WTC11 (cell line): ENCODE measurements at regions not wholly inside any gene's neighbourhood (a gene's known extent, or its start where the extent isn't known, plus 50 kb on each side); places are given as distances from the start of the nearest gene placed in this dataset.

Source experiments
- ATAC-seq: fragments of 200-7000 bp; cut with Tn5 transposase; 2 replicates; pipeline ENCODE4 v1.10.0; 2021; ENCODE audit warnings: mild to moderate bottlenecking, moderate library complexity
- CTCF ChIA-PET: fragments of 300-600 bp; sonication (Branson Sonifier 250); formaldehyde crosslinking; loops from one replicate; lab custom pipeline; 2021; ENCODE audit warnings: antibody characterized with exemption; lab: Charles Lee
- POLR2A ChIA-PET: fragments of 350-600 bp; sonication (Branson Sonifier 250); formaldehyde crosslinking; loops from one replicate; lab custom pipeline; 2021; ENCODE audit warnings: antibody characterized with exemption; lab: Charles Lee
- DNase-seq: peaks from one replicate; pipeline ENCODE4 v3.0.0; 2021; ENCODE audit warnings: low spot score
- H3K27ac Mint-ChIP-seq: 2 replicates; pipeline ENCODE4 v1.8.0; 2021; ENCODE audit warnings: mixed read lengths
- H3K27me3 Mint-ChIP-seq: 2 replicates; pipeline ENCODE4 v1.8.0; 2021; ENCODE audit warnings: low read depth, mild to moderate bottlenecking, moderate library complexity, mixed read lengths
- H3K36me3 Mint-ChIP-seq: 2 replicates; pipeline ENCODE4 v1.8.0; 2021; ENCODE audit warnings: mixed read lengths
- H3K4me1 Mint-ChIP-seq: 2 replicates; pipeline ENCODE4 v1.8.0; 2022; ENCODE audit warnings: mixed read lengths
- H3K4me3 Mint-ChIP-seq: 2 replicates; pipeline ENCODE4 v1.8.0; 2021; ENCODE audit warnings: mild to moderate bottlenecking, moderate library complexity, mixed read lengths
- H3K9me3 Mint-ChIP-seq: 2 replicates; pipeline ENCODE4 v1.8.0; 2021; ENCODE audit warnings: mixed read lengths
- ATF2 ChIP-seq: sonication (generic); formaldehyde crosslinking; IDR thresholded peaks from 2 replicates; pipeline ENCODE4 v1.8.1; 2022; ENCODE audit warnings: low read depth, missing genetic modification reagents, borderline replicate concordance
- ATF3 ChIP-seq: sonication (generic); formaldehyde crosslinking; conservative IDR thresholded peaks from 2 replicates; pipeline ENCODE4 v1.8.1; 2022; ENCODE audit warnings: mild to moderate bottlenecking, missing genetic modification reagents
- E2F4 ChIP-seq: sonication (generic); formaldehyde crosslinking; IDR thresholded peaks from 2 replicates; pipeline ENCODE4 v1.8.1; 2022; ENCODE audit warnings: low read depth, mild to moderate bottlenecking, moderate library complexity, missing genetic modification reagents, borderline replicate concordance
- GABPB1 ChIP-seq: sonication (generic); formaldehyde crosslinking; IDR thresholded peaks from 2 replicates; pipeline ENCODE4 v1.8.1; 2023; ENCODE audit warnings: mild to moderate bottlenecking, missing genetic modification reagents
- HMGXB4 ChIP-seq: sonication (generic); formaldehyde crosslinking; IDR thresholded peaks from 2 replicates; pipeline ENCODE4 v1.8.1; 2023; ENCODE audit warnings: mild to moderate bottlenecking, moderate library complexity, missing genetic modification reagents
- IRF2 ChIP-seq: sonication (generic); formaldehyde crosslinking; IDR thresholded peaks from 2 replicates; pipeline ENCODE4 v1.8.0; 2022; ENCODE audit warnings: low read depth, missing genetic modification reagents, borderline replicate concordance
- JAZF1 ChIP-seq: fragments of 250-450 bp; sonication (Bioruptor Pico); IDR thresholded peaks from 2 replicates; pipeline ENCODE4 v1.9.0; 2021; ENCODE audit warnings: moderate library complexity, mild to moderate bottlenecking, inconsistent platforms
- JUN ChIP-seq: sonication (generic); formaldehyde crosslinking; IDR thresholded peaks from 2 replicates; pipeline ENCODE4 v1.8.0; 2023; ENCODE audit warnings: mild to moderate bottlenecking, missing genetic modification reagents
- NR1H2 ChIP-seq: sonication (generic); formaldehyde crosslinking; IDR thresholded peaks from 2 replicates; pipeline ENCODE4 v1.9.0; 2021; ENCODE audit warnings: mild to moderate bottlenecking, moderate library complexity, missing genetic modification reagents
- NR2C2 ChIP-seq: sonication (generic); formaldehyde crosslinking; IDR thresholded peaks from 2 replicates; pipeline ENCODE4 v1.8.0; 2022; ENCODE audit warnings: mild to moderate bottlenecking, missing genetic modification reagents
- TP53 ChIP-seq: sonication (generic); formaldehyde crosslinking; IDR thresholded peaks from 2 replicates; pipeline ENCODE4 v1.8.1; 2023; ENCODE audit warnings: mild to moderate bottlenecking, missing genetic modification reagents
- ZBTB43 ChIP-seq: sonication (generic); formaldehyde crosslinking; IDR thresholded peaks from 2 replicates; pipeline ENCODE4 v1.8.1; 2023; ENCODE audit warnings: mild to moderate bottlenecking, missing genetic modification reagents
- ZNF138 ChIP-seq: sonication (generic); formaldehyde crosslinking; conservative IDR thresholded peaks from 2 replicates; pipeline ENCODE4 v1.8.1; 2022; ENCODE audit warnings: mild to moderate bottlenecking, moderate library complexity, missing genetic modification reagents
- ZNF671 ChIP-seq: fragments of 250-450 bp; sonication (Bioruptor Pico); IDR thresholded peaks from 2 replicates; pipeline ENCODE4 v1.8.0; 2021; ENCODE audit warnings: mild to moderate bottlenecking
- ZSCAN18 ChIP-seq: fragments of 250-450 bp; sonication (Bioruptor Pico); IDR thresholded peaks from 2 replicates; pipeline ENCODE4 v2.1.2; 2022; ENCODE audit warnings: mild to moderate bottlenecking, moderate library complexity
- TF ChIP-seq, protein P1 (sequence below): sonication (generic); formaldehyde crosslinking; conservative IDR thresholded peaks from 2 replicates; pipeline ENCODE4 v1.8.1; 2023; ENCODE audit warnings: mild to moderate bottlenecking, low read depth, missing genetic modification reagents, moderate library complexity
- TF ChIP-seq, protein P2 (sequence below): sonication (generic); formaldehyde crosslinking; IDR thresholded peaks from 2 replicates; pipeline ENCODE4 v1.8.1; 2022; ENCODE audit warnings: mild to moderate bottlenecking, missing genetic modification reagents, moderate library complexity, borderline replicate concordance
- TF ChIP-seq, protein P3 (sequence below): sonication (generic); formaldehyde crosslinking; IDR thresholded peaks from 2 replicates; pipeline ENCODE4 v1.8.0; 2022; ENCODE audit warnings: mild to moderate bottlenecking, missing genetic modification reagents
- TF ChIP-seq, protein P4 (sequence below): sonication (generic); formaldehyde crosslinking; IDR thresholded peaks from 2 replicates; pipeline ENCODE4 v1.8.0; 2022; ENCODE audit warnings: missing genetic modification reagents

DNA sequence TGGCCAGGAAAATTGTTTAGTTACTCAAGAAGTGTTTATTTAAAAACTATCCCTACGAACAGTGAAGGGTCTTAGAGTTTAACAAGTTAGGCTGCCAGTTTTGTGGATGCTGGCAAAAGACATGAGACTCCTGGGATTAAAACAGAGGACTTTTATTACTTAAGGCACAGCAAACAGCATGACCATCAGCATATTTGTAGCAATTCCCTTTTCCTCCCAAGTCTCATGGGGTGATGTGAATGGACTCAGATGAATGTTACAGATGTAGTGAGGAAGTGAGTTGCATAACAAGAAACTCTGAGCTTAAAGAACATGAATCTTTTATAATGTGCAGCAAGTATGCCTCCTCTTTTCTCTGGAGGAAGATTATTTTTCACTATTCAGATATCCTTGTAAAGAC, 695.8 kb downstream of the RPS29 start:
- ATAC-seq (peak; percentile 48), DNase-seq (no peak)
- ChIA-PET CTCF (no interaction called here), POLR2A (no interaction called here)
- Mint-ChIP-seq H3K9me3 (peaks cover 14% of the 10 kb centered on the region), H3K4me1 (peaks cover 24% of the 10 kb centered on the region), H3K36me3 (peaks cover 4% of the 10 kb centered on the region; the same call in 1 of the 2 replicates), H3K27ac (no peak overlapping the region), H3K4me3 (no peak overlapping the region), H3K27me3 (peaks cover 8% of the 10 kb centered on the region)
- TF ChIP-seq, protein P1, sequence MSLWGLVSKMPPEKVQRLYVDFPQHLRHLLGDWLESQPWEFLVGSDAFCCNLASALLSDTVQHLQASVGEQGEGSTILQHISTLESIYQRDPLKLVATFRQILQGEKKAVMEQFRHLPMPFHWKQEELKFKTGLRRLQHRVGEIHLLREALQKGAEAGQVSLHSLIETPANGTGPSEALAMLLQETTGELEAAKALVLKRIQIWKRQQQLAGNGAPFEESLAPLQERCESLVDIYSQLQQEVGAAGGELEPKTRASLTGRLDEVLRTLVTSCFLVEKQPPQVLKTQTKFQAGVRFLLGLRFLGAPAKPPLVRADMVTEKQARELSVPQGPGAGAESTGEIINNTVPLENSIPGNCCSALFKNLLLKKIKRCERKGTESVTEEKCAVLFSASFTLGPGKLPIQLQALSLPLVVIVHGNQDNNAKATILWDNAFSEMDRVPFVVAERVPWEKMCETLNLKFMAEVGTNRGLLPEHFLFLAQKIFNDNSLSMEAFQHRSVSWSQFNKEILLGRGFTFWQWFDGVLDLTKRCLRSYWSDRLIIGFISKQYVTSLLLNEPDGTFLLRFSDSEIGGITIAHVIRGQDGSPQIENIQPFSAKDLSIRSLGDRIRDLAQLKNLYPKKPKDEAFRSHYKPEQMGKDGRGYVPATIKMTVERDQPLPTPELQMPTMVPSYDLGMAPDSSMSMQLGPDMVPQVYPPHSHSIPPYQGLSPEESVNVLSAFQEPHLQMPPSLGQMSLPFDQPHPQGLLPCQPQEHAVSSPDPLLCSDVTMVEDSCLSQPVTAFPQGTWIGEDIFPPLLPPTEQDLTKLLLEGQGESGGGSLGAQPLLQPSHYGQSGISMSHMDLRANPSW (CRISPR knock-in tag): no peak
- TF ChIP-seq JAZF1 (CRISPR knock-in tag): no peak
- TF ChIP-seq ZNF671: no peak
- no peak for TF ChIP-seq ZNF138 (CRISPR knock-in tag)
- TF ChIP-seq HMGXB4 (CRISPR knock-in tag): no peak
- TF ChIP-seq, protein P2, sequence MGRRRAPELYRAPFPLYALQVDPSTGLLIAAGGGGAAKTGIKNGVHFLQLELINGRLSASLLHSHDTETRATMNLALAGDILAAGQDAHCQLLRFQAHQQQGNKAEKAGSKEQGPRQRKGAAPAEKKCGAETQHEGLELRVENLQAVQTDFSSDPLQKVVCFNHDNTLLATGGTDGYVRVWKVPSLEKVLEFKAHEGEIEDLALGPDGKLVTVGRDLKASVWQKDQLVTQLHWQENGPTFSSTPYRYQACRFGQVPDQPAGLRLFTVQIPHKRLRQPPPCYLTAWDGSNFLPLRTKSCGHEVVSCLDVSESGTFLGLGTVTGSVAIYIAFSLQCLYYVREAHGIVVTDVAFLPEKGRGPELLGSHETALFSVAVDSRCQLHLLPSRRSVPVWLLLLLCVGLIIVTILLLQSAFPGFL: no peak
- no peak for TF ChIP-seq ZBTB43
- TF ChIP-seq IRF2 (CRISPR knock-in tag): no peak
- no peak for TF ChIP-seq NR1H2 (CRISPR knock-in tag)
- TF ChIP-seq ATF3 (CRISPR knock-in tag): no peak
- TF ChIP-seq JUN (CRISPR knock-in tag): no peak
- TF ChIP-seq, protein P3, sequence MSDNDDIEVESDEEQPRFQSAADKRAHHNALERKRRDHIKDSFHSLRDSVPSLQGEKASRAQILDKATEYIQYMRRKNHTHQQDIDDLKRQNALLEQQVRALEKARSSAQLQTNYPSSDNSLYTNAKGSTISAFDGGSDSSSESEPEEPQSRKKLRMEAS (CRISPR knock-in tag): no peak
- no peak for TF ChIP-seq ATF2 (CRISPR knock-in tag)
- no peak for TF ChIP-seq TP53 (CRISPR knock-in tag)
- TF ChIP-seq E2F4 (CRISPR knock-in tag): no peak
- TF ChIP-seq GABPB1: no peak
- TF ChIP-seq ZSCAN18 (CRISPR knock-in tag): no peak
- TF ChIP-seq, protein P4, sequence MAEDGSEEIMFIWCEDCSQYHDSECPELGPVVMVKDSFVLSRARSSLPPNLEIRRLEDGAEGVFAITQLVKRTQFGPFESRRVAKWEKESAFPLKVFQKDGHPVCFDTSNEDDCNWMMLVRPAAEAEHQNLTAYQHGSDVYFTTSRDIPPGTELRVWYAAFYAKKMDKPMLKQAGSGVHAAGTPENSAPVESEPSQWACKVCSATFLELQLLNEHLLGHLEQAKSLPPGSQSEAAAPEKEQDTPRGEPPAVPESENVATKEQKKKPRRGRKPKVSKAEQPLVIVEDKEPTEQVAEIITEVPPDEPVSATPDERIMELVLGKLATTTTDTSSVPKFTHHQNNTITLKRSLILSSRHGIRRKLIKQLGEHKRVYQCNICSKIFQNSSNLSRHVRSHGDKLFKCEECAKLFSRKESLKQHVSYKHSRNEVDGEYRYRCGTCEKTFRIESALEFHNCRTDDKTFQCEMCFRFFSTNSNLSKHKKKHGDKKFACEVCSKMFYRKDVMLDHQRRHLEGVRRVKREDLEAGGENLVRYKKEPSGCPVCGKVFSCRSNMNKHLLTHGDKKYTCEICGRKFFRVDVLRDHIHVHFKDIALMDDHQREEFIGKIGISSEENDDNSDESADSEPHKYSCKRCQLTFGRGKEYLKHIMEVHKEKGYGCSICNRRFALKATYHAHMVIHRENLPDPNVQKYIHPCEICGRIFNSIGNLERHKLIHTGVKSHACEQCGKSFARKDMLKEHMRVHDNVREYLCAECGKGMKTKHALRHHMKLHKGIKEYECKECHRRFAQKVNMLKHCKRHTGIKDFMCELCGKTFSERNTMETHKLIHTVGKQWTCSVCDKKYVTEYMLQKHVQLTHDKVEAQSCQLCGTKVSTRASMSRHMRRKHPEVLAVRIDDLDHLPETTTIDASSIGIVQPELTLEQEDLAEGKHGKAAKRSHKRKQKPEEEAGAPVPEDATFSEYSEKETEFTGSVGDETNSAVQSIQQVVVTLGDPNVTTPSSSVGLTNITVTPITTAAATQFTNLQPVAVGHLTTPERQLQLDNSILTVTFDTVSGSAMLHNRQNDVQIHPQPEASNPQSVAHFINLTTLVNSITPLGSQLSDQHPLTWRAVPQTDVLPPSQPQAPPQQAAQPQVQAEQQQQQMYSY (CRISPR knock-in tag): no peak
- TF ChIP-seq NR2C2 (CRISPR knock-in tag): no peak
